Tibial artery (tissue), 4 donors: ENCODE measurements at regions not wholly inside any gene's neighbourhood (a gene's known extent, or its start where the extent isn't known, plus 50 kb on each side); places are given as distances from the start of the nearest gene placed in this dataset.

ENCODE experiments used
- DNase-seq, 2 donors: peaks; one replicate each; pipeline ENCODE4 v3.0.0-alpha.2; 2019
- H3K27ac ChIP-seq, 2 donors: fragments of 200-600 bp; sonication (generic) in 1 of 2; 1 replicate in 1 of 2; 2 replicates in 1 of 2; pipeline ENCODE4 v1.5.1; 2018 to 2019; ENCODE audit warnings: mild to moderate bottlenecking in 1 of 2
- H3K27me3 ChIP-seq, 2 donors: fragments of 200-600 bp; sonication (generic) in 1 of 2; one replicate each; pipeline versions ENCODE4 v1.5.1 to v1.6.0; 2016 to 2019
- H3K36me3 ChIP-seq, 3 donors: fragments of 200-600 bp; sonication (generic) in 2 of 3; one replicate each; pipeline ENCODE4 v1.5.1; 2016 to 2019; ENCODE audit warnings: mild to moderate bottlenecking in 2 of 3
- H3K4me1 ChIP-seq, 4 donors: fragments of 200-600 bp; sonication (generic) in 2 of 4; 1 replicate in 3 of 4; 2 replicates in 1 of 4; pipeline ENCODE4 v1.5.1; 2016 to 2019
- H3K4me3 ChIP-seq, 2 donors: fragments of 200-600 bp; sonication (generic) in 1 of 2; 1 replicate in 1 of 2; 2 replicates in 1 of 2; pipeline ENCODE4 v1.5.1; 2018 to 2019; ENCODE audit warnings: mild to moderate bottlenecking in 2 of 2
- H3K9me3 ChIP-seq, 3 donors: fragments of 200-600 bp; sonication (generic) in 1 of 3; one replicate each; pipeline ENCODE4 v1.5.1; 2016 to 2019
- CTCF ChIP-seq, 2 experiments: fragments of 200-600 bp in 1 of 2; fragments of 450-650 bp in 1 of 2; IDR thresholded peaks; one replicate each; pipeline ENCODE4 v1.5.1; 2017 to 2019; ENCODE audit warnings: antibody characterized with exemption in 2 of 2, mild to moderate bottlenecking in 1 of 2, moderate library complexity in 1 of 2
- intact Hi-C: fragments of 100-400 bp; cut with DNase I; formaldehyde crosslinking; loops from one replicate; pipeline ENCODE4 v1.15.0; 2023; ENCODE audit warnings: low total_unique reads

- intact Hi-C loops: no loop called here
- Histone ChIP-seq H3K27ac (no peak overlapping the region), H3K9me3 (no peaks in the 10 kb centered on the region), H3K4me1 (peaks cover 0 to 3% (median under 1%) of the 10 kb centered on the region in 4 donors), H3K36me3 (no peaks in the 10 kb centered on the region), H3K27me3 (no peaks in the 10 kb centered on the region), H3K4me3 (no peak overlapping the region)
- DNase-seq: no peak
- TF ChIP-seq CTCF (IDR thresholded peaks at IDR 0.05): no peak
Measured at GRCh38 chr6:15947923-15948322, 181.0 kb upstream of the MYLIP start.

GRCh38 chr6:15947436-15947835 is 181.4 kb upstream of the MYLIP start:
- Histone ChIP-seq H3K36me3 (no peaks in the 10 kb centered on the region), H3K27ac (no peak overlapping the region), H3K4me1 (no peaks in the 10 kb centered on the region), H3K4me3 (no peak overlapping the region), H3K27me3 (no peaks in the 10 kb centered on the region), H3K9me3 (no peaks in the 10 kb centered on the region)
- intact Hi-C loops: no loop called here
- no peak for DNase-seq
- no peak for TF ChIP-seq CTCF (IDR thresholded peaks at IDR 0.05)

- Histone ChIP-seq H3K27ac (no peak overlapping the region), H3K4me3 (no peak overlapping the region), H3K4me1 (no peaks in the 10 kb centered on the region), H3K27me3 (no peaks in the 10 kb centered on the region), H3K9me3 (no peaks in the 10 kb centered on the region), H3K36me3 (no peaks in the 10 kb centered on the region)
- TF ChIP-seq CTCF (IDR thresholded peaks at IDR 0.05): no peak
- no peak for DNase-seq
- intact Hi-C loops: no loop called here
Measured at GRCh38 chr6:15946701-15947385, 182.0 kb upstream of the MYLIP start.

GRCh38 chr6:15945593-15946159 is 183.2 kb upstream of the MYLIP start:
- TF ChIP-seq CTCF (IDR thresholded peaks at IDR 0.05): no peak
- Histone ChIP-seq H3K27ac (no peak overlapping the region), H3K9me3 (no peaks in the 10 kb centered on the region), H3K36me3 (no peaks in the 10 kb centered on the region), H3K4me1 (no peaks in the 10 kb centered on the region), H3K4me3 (no peak overlapping the region), H3K27me3 (no peaks in the 10 kb centered on the region)
- DNase-seq: no peak
- intact Hi-C loops: no loop called here

- no peak overlapping the region for H3K27ac ChIP-seq
- no peak for DNase-seq
- no peaks in the 10 kb centered on the region for H3K27me3 ChIP-seq
- no peaks in the 10 kb centered on the region for H3K9me3 ChIP-seq
- H3K4me3 ChIP-seq: no peak overlapping the region
- no peak for TF ChIP-seq CTCF (IDR thresholded peaks at IDR 0.05)
- intact Hi-C loops: no loop called here
- H3K36me3 ChIP-seq: no peaks in the 10 kb centered on the region
- H3K4me1 ChIP-seq: no peaks in the 10 kb centered on the region
Measured at GRCh38 chr6:15943423-15943822, 185.5 kb upstream of the MYLIP start.
